RPMI7951 (cell line): ENCODE measurements at regions not wholly inside any gene's neighbourhood (a gene's known extent, or its start where the extent isn't known, plus 50 kb on each side); places are given as distances from the start of the nearest gene placed in this dataset.

Experiments
- DNase-seq: peaks from one replicate; pipeline ENCODE4 v3.0.0-alpha.2; 2012; ENCODE audit warnings: low read depth

- DNase-seq = no peak
These were observed 67.6 kb downstream of the NMUR2 start for GRCh38 chr5:152337484-152337883.

- DNase-seq = no peak
These were observed 69.6 kb downstream of the NMUR2 start for GRCh38 chr5:152335461-152335860.

- DNase-seq = no peak
These were observed 72.2 kb downstream of the NMUR2 start for GRCh38 chr5:152332716-152333460.

- no peak for DNase-seq
These were observed 73.4 kb downstream of the NMUR2 start for GRCh38 chr5:152331718-152332117.

- no peak for DNase-seq
These were observed 74.1 kb downstream of the NMUR2 start for GRCh38 chr5:152331006-152331405.

GRCh38 chr5:152329761-152330283 lies 75.3 kb downstream of the NMUR2 start:
- no peak for DNase-seq

GRCh38 chr5:152329207-152329606 lies 75.9 kb downstream of the NMUR2 start:
- no peak for DNase-seq

GRCh38 chr5:152315942-152316341 lies 89.1 kb downstream of the NMUR2 start:
- DNase-seq = no peak

- DNase-seq = no peak
These were observed 90.8 kb downstream of the NMUR2 start for GRCh38 chr5:152314196-152314829.

- DNase-seq = no peak
These were observed 95.1 kb downstream of the NMUR2 start for GRCh38 chr5:152309926-152310450.

GRCh38 chr5:152306386-152306785 lies 98.7 kb downstream of the NMUR2 start:
- no peak for DNase-seq

GRCh38 chr5:152305525-152305924 lies 99.6 kb downstream of the NMUR2 start:
- no peak for DNase-seq

- no peak for DNase-seq
These were observed 101.2 kb downstream of the NMUR2 start for GRCh38 chr5:152303841-152304240.

GRCh38 chr5:152297866-152298265 lies 107.2 kb downstream of the NMUR2 start:
- no peak for DNase-seq

GRCh38 chr5:152293189-152293588 lies 111.9 kb downstream of the NMUR2 start:
- DNase-seq = no peak

GRCh38 chr5:152290181-152290580 lies 114.9 kb downstream of the NMUR2 start:
- no peak for DNase-seq

GRCh38 chr5:152288917-152289595 lies 116.0 kb downstream of the NMUR2 start:
- no peak for DNase-seq

GRCh38 chr5:152288499-152288898 lies 116.6 kb downstream of the NMUR2 start:
- no peak for DNase-seq

- no peak for DNase-seq
These were observed 119.3 kb downstream of the NMUR2 start for GRCh38 chr5:152285764-152286163.

GRCh38 chr5:152282331-152282730 lies 122.7 kb downstream of the NMUR2 start:
- no peak for DNase-seq

- no peak for DNase-seq
These were observed 127.1 kb downstream of the NMUR2 start for GRCh38 chr5:152277936-152278335.

- DNase-seq = no peak
These were observed 130.9 kb downstream of the NMUR2 start for GRCh38 chr5:152274224-152274623.
